Erythroblast (primary cell): ENCODE measurements at regions not wholly inside any gene's neighbourhood (a gene's known extent, or its start where the extent isn't known, plus 50 kb on each side); places are given as distances from the start of the nearest gene placed in this dataset.
"Not testable (repeated sequence)": the region's sequence is repeated elsewhere in the genome, so short reads cannot be mapped to it uniquely, and the experiment has no call there.

Experiments
- DNase-seq, 2 experiments: peaks; one replicate each; lab custom pipeline; 2025; lab: John Stamatoyannopoulos, UW
- GATA1 ChIP-seq: IDR thresholded peaks from 2 replicates; pipeline ENCODE4 v1.6.1; 2011; ENCODE audit warnings: low read depth, mild to moderate bottlenecking, control low read depth, low read length, moderate library complexity
- POLR2A ChIP-seq: IDR thresholded peaks from 2 replicates; pipeline ENCODE4 v1.6.1; 2011; ENCODE audit warnings: mild to moderate bottlenecking, low read length

GRCh38 chr7:114085313-114085591, 166.4 kb upstream of the PPP1R3A start:
- DNase-seq = no peak
- no peak for TF ChIP-seq GATA1
- TF ChIP-seq POLR2A = no peak

DNA sequence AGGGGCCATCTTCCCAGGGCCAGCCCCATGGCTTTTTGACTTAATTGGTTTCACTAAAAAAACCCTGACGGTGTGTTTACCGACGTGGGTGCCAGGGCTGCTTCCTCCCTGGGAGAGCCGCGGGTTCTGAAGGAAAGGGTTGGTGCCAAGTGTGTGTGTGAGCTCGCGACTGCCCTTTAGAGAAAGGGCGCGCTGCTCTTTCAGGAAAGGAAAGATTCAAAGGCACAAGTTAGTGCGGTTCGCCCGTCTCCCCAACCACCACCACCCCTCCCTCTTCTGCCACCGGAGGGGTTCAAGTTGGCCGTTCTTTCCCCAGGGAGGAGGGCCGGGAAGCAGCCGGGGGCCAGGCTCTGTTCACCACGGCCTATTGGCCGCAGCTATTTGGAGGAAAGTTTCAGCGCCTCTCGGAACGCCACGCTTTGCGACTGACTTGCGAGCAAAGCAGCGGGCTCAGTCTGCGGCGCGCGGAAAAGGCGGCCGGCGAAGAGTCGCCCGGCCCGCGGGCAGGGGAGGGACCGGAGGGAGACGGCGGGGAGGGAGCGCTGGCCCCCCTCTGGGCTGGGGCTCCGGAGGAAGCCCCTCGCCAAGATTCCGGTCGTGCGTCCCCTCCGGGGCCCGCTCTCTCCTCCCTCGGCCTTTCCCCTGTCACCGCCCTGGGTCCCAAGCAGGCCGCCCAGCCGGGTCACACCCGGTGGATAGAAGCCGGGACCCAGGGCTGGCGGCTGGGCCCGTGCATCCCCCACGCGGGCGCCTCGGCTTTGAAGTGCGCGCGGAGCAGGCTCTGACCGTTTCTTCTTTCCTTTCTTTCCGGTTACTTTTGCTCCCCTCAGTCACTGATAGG, 165.9 kb upstream of the PPP1R3A start:
- no peak for DNase-seq
- TF ChIP-seq POLR2A = no peak
- no peak for TF ChIP-seq GATA1

DNA sequence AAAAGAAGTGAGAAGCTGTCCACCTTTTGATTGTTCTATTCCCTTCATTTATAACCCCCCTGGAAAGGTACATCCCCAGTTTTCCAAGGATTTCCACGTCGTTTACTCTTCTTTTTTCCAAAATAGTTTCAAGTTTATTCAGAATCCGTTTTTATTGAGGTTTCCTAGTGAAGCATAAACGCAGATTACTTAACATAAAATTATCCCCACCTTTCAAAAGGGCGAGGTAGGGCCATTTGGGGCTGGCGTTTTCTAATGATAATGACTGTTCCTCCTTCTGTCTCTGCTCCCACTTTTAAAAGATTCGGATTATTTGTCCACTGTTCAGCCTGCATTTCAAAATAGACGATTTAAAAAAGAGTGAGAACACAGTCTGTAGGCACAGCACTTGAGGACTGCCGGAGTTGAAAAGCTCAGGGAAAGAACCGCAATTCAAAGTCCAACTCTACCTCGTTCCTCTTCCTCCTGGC, 165.2 kb upstream of the PPP1R3A start:
- TF ChIP-seq GATA1 (no peak), POLR2A (no peak)
- no peak for DNase-seq

- TF ChIP-seq POLR2A = no peak
- DNase-seq = no peak
Measured at GRCh38 chr7:114083166-114084001, 164.6 kb upstream of the PPP1R3A start.

DNA sequence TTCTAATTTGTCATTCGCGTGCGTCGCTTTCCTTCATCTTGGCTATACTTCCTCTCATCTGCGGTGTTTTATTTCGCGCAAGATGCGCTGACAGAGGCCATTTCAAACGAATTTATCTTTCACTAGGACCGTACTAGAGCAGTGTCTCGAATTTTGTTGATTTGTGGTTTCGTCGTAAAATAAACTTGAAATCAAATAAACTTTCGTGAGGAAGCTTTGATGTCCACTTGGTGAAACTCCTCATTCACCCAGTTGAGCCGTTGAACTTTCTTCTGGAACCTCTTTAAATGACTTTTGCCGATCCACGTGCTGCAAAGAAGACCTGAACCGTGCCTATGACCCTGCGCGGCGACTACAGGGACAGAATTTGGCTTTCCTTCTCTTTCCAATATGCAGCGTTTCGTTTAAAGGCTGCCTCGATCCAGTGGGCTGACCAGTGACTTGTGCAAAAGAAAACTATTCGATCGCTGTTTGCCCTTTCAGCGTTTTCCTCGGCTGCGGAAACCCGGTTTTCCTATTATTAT, 163.9 kb upstream of the PPP1R3A start:
- no peak for DNase-seq
- TF ChIP-seq POLR2A (no peak), GATA1 (no peak)

GRCh38 chr7:114081606-114082425, 163.0 kb upstream of the PPP1R3A start:
- no peak for TF ChIP-seq POLR2A
- TF ChIP-seq GATA1 = no peak
- DNase-seq = peak; percentile 19 to 24

DNA sequence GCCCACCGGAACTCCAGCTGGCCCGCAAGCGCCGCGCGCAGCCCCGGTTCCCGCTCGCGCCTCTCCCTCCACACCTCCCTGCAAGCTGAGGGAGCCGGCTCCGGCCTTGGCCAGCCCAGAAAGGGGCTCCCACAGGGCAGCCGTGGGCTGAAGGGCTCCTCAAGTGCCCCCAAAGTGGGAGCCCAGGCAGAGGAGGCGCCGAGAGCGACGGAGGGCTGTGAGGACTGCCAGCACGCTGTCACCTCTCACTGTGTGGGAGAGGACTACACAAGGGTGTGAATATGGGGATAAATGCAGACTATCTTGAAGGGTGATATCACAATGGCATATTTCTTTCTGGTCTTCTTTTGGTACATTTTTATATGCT, 158.3 kb upstream of the PPP1R3A start:
- DNase-seq = not testable (repeated sequence)

DNA sequence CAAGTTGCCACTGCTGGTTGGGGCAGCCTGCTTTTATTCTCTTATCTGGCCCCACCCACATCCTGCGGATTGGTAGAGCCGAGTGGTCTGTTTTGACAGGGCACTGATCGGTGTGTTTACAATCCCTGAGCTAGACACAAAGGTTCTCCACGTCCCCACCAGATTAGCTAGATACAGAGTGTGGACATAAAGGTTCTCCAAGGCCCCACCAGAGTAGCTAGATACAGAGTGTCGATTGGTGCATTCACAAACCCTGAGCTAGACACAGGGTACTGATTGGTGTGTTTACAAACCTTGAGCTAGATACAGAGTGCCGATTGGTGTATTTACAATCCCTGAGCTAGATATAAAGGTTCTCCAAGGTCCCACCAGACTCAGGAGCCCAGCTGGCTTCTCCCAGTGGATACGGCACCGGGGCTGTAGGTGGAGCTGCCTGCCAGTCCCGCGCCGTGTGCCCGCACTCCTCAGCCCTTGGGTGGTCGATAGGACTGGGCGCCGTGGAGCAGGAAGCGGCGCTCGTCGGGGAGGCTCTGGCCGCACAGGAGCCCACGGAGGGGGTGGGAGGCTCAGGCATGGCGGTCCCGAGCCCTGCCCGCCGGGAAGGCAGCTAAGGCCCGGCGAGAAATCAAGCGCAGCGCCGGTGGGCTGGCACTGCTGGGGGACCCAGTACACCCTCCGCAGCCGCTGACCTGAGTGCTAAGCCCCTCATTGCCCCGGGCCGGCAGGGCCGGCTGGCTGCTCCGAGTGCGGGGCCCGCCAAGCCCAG, 157.8 kb upstream of the PPP1R3A start:
- DNase-seq = not testable (repeated sequence)

DNA sequence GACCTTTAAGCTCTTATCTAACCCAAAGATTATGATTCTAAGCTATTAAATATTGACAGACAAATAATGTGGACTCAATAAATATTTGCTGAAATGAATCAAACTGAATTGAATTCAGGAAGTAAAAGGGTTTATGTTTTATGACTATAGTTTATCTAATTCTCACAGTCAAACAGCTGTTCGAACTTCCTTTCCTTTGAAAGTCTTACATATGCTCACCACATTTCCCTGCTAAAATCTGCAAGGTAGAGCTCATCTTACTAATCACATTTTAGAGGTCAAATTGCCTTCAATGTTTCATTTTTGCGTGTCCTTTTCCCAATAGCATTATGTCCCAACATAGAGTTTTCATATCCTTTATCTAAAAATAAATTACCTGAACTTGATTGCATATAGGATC, 154.9 kb upstream of the PPP1R3A start:
- TF ChIP-seq POLR2A (no peak), GATA1 (no peak)
- DNase-seq = no peak

GRCh38 chr7:114070246-114070645, 151.4 kb upstream of the PPP1R3A start:
- no peak for TF ChIP-seq GATA1
- TF ChIP-seq POLR2A = no peak
- no peak for DNase-seq

DNA sequence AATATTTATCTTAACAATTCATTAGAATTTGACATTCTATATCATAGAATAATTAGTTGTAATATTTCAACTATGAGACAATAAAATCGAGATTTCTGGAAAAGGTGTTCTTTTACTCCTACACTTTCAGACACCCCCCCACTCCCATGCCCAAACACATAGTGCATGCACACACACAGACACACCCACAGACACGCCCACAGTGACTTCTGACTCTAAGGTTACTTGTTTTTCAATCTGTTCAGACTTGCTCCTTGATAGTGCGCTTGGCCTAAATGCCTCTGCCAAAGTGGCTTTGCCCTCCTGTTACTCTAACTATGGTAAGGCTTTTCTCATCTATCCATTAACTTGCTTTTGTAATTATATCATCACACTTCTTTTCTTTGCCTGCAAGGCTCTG, 144.0 kb upstream of the PPP1R3A start:
- TF ChIP-seq GATA1 = no peak
- no peak for TF ChIP-seq POLR2A
- DNase-seq = no peak

DNA sequence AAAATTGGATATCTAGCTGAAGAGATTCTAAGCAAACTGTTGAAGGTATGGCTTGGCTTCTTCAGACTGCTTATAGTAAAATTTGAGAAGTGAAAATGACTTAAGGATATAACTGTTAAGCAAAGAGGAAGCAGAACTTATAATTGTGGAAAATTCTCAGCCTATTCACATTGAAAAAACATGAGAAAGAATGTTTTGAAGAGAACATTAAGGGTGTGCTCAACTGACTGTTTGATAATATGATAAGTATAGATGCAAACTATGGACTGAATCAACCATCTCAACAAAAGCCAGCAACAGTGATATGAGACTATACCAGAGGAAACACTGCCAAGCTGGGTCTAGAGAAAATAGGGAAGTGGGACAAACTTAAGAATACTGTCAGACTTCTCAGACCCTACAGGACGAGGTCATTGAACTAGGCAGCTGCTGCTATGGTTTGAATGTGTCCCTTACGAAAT, 133.1 kb upstream of the PPP1R3A start:
- no peak for DNase-seq
- TF ChIP-seq POLR2A (no peak), GATA1 (no peak)

DNA sequence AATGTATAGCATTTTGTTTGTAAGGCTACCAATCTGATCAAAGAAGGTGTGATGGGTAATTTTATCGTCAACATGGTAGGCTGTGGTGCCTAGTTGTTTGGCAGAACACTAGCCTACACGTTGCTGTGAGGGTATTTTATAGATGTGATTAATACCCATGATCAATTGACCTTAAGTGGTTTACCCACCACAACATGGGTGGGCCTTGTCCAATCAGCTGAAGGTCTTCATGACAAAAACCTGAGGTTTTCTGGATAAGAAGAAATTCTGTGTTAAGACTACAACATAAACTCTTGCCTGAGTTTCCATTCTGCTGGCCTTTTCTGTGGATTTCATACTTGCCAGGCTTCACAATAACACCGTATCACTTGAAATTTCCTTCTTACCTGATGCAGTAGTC, 131.8 kb upstream of the PPP1R3A start:
- TF ChIP-seq POLR2A (no peak), GATA1 (no peak)
- DNase-seq = no peak
